HG02588 (cell line): ENCODE measurements at regions not wholly inside any gene's neighbourhood (a gene's known extent, or its start where the extent isn't known, plus 50 kb on each side); places are given as distances from the start of the nearest gene placed in this dataset.

ENCODE experiments used
- ATAC-seq: cut with Tn5 transposase; IDR thresholded peaks from one replicate; pipeline ENCODE4 v1.9.1; 2021; ENCODE audit warnings: mild to moderate bottlenecking, moderate library complexity; ENCODE audit not compliant: unreplicated experiment

DNA sequence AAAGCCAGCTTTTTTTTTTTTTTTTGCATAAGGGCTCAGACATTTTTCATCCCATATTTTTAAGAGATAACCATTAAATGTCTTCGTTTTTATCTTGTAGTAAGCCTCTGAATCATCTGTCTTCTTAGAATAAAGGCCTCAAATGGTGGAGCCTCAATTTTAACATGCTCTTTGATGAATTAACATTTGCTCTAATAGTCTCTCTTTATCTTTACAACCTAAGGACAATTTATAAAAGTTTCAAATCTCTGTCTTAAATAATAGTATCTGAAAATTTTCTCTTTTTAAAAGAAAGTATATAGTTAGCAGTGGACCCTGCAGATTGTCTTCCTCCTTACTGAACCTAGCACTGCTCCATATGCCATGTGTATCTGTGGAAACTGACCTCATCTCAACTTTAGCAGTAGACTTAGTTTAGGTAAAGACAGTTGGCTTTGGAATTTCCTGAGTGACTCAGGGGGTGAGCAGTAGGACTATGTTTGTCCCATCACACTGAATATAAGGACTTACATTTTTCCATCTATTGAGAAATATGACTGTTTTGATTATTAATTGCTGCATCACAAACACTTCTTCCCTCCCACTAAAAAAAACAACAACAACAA lies 1658.0 kb downstream of the STIM2 start:
- ATAC-seq = no peak

DNA sequence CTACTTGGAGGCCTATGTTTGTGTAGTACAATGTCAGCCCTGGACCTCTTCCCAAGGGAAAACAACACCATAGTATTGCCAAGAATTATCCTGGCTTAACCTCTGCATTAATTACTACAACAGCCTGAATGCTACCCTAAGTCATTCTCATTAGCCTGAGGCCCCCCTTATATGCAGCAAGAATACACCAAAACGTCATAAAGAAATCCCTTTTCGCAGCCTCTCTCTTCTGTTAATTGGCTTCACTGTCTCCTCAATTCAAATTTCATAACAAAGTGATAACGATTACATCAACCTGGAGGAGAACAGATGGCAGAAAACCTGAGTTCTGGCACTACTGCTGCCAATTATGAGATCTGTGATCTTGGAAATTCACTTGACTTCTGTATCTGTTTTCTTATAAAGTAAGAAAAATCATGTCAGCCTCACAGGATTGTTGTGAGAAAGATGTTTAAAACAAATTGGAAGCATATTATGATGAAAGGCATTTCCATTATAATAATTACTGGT lies 1663.1 kb downstream of the STIM2 start:
- ATAC-seq = no peak

DNA sequence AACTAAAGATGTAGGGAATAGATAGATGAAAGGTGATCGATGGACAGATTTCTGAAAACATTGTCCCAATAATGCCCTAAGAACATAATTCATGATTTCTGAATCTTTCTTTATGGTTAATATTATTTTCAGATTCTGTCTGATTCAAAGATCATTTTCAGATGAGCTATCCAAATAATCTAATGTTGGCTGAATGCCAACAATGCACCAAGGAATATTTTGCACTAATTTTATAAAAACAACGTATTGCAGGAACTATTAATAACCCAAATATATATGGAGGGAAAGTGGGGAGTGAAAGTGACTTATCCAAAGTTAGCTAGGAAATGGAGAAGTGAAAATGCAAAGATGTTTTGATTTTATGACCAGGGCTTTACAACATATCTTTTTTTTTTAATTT lies 1675.5 kb downstream of the STIM2 start:
- no peak for ATAC-seq

DNA sequence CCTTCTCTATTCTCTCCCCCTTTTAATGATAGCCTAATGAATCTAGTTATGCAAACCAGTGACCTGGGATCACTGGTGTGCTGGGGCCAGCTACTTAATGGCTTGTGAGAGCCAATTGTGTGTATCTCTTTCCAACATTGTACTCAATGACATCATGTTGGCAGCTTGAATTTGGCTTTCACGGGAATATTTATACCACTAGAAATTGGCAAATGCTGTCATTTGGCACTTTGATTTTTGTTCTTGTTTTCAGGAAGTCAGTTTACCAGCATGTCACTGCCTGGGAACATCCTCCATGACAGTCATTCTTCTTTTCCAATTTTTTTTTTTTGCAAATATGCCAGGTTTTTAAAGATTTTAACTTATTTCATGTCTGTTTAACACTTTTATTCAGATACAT lies 1685.3 kb downstream of the STIM2 start:
- ATAC-seq = no peak

DNA sequence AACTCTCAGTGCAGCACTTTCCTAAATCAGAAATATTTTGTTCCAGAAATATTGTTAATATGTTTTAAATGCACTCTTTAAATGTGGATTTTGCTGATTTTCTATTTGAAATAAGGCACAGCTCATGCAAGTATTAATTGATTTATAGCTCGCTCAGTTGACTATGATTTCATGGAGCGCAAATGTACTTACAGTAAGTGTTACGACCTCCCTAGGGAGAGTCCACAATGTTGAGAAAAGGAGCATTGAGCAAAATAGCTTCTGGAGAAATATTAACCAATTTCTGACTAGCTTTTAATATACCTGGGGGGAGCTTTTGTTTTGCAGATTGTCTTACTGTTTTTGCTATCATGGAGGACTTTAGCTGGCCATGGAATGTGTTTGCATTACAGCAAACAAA lies 1687.5 kb downstream of the STIM2 start:
- ATAC-seq = no peak

DNA sequence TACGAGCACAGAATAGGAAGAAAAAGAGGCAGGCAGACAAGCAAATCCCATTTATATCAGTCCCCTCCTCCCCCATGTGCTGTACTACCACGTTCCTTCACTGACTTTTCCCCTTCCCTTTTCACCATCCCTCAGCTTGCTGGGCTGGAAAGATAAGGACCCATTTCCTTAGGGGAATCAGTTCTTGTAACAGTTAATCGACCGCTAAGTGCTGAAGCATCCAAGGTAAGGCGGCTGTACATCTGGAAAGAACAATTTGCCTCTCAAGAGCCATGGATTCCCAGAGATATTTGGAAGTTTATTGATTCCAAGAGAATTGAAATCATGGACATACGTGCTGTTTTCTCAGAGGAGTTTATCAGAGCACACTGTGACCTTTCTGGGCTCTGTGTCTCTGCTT lies 1688.0 kb downstream of the STIM2 start:
- ATAC-seq = no peak

DNA sequence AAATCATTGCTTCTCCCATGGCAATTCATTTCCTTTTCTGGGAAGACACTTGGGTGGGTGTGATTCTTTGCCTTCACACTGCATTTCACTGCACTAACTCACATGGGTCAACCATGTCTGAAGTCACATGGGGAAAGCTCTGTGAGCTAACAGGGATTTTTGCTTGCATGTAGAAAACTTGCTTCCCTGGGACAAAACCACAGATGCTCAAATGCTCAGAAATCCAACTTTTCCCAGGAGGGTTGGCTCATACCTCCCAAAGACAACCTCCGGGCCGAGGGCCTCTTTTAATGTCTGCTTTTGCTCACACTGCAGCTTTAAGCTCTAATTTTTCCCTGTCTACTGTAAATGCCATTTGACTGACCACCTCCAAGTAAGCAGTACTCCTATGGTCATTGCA lies 1695.2 kb downstream of the STIM2 start:
- ATAC-seq = no peak

DNA sequence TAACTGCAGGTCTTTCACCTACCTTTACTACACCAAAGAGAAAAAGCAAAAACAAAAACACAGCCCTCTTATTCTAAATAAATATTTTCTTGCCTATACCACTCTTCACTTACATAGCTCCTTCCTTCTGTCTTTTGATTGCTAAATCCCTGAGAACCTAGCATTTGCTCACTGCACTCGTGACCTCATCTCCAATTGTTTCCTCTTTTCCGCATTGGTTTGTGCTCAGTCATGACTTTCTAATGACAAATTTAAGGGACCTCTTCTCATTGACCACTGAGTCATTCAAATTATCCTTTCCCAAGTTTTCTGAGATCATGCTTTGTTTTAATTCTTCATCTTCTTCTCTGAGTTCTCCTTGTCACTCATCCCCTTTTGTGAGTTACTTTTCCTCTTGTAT lies 1697.1 kb downstream of the STIM2 start:
- ATAC-seq = no peak

DNA sequence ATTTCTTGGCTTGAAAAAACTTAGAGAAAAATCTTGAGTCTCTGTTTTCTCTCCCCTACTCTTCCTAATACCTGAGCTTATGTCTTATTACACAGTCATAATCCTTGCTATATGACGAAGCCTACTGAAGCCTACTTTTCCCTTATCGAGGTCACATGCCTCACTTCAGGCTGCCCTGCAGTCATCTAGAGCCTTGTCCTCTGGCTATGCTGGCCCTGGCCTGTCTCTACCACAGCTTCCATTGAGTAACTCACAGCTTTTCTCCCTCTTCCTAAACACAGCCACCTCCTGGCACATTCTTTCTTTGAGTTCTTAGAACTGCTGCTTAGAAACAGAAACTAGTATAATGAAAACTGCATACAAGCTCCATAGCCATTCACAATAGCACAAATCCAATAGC lies 1698.3 kb downstream of the STIM2 start:
- no peak for ATAC-seq

DNA sequence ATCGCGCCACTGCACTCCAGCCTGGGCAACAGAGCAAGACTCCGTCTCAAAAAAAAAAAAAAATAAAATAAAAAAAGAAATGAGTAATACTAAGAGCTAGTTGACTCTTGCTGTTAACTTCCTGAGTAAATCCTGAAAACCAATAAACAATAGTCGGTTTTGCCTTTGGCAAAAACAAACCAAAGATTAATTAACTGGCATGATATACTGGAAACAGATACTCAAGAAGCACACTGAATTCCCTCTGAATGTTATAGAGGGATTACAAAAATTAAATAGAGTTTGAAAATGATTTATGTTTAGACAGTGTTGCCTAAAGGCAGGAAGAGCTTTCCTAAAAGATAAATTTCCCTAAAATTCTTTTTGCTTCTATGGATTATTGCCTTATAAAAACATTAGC lies 1702.3 kb downstream of the STIM2 start:
- ATAC-seq = no peak

DNA sequence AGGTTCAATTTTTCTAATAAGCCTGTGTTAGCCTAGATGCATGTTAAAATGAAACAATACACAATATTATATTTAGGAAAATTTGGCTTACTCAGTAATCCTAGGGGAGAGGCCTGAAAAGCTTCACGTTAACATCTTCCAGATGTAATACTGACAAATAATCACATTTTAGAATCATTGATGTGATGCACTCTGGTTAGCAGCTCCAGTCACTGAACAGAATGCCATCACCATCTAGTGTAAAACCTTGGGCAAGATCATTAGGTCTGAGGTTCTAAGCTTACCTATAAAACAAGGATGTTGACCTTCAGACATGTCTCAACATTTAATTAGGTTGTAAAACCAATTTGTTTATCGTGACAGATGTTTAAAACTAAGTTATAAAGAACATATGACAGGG lies 1704.8 kb downstream of the STIM2 start:
- no peak for ATAC-seq

DNA sequence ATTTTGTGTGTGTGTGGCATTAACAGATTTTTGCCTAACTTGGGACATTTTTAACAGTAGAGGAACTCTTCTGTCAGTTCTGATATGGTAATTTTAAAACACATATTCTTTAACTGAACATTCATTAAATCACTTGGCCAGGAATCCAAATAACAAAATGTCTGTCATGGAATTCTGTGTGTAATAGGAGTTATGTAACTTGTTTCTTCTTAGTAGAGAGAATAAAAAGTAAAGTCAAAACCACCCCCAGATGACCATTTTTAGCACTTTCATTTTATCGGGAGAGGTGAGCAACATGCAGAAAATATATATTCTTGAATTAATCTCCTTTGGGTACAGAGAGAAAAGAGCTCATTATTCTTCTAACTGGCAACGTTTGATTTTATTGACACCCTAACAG lies 1740.3 kb downstream of the STIM2 start:
- ATAC-seq = no peak

DNA sequence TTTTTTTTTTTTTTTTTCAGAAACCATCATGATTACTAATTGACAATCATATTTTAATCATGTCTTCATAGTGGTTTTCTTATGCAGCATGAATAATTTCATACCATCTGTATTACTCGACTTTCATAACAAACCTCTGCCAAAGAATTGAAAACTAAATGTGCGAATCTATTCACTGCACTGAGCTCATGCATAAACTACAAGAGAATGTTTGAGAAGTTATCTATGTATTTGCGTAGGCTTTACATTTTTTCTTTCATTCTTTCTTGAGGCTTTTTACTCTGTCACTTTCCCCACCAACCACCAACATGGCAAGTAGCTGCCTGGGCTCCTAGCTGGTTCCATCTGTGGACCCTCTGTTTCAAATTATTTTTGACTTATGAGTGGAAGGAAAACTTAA lies 1761.0 kb downstream of the STIM2 start:
- no peak for ATAC-seq

DNA sequence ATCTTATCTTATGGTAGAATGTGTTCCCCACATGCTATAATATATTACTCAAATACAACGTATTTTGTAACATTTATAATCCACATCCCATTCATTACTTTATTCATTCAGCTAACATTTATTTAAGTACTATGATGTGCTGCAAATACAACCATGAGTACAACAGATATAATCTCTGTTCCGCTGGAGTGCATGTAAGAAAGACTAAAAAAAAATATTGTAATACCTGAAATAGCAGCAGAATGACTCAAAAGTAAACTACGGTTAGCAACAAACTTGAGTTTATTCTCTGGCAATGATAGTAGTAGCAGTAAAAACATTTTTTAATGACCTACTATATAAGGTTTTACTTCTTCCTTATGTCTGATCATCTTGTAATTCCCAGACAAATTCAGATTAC lies 1776.3 kb downstream of the STIM2 start:
- no peak for ATAC-seq

DNA sequence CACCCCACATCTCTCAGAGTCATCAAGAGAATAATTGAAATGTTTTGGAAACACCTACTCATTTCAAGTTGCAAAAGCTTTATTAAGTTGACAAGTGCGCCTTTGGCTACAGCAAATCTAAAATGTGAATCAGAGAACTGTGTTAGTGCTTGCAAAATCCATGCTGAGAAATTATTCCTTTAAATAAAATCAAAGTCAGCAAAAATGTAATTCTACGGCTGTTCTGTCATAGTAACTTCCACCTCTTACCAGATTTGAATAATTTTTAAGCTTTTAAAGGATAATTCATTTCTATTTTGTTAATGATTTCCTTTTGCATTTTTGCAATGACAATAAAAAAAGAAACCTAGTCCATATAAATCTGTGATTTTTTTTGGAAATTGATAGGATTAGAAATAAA lies 1779.1 kb downstream of the STIM2 start:
- ATAC-seq = no peak

DNA sequence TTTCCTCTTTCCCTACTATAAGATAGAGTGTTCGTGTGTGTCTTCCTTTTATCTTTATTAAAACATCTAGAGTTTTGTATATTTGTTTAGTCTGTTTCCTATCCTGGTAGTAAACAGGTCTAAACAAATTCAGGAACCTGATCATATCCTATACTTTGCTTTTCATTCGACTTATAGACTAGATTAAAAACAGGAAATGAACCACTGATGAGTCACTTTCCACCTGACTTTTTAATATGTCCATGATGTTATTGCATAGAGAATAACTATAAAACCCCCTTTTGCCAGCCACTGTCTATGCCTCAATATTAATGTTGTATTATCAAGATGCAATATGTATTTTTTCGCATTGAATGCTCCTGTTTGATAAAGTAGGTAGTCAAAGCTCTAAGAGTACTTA lies 1794.0 kb downstream of the STIM2 start:
- no peak for ATAC-seq

DNA sequence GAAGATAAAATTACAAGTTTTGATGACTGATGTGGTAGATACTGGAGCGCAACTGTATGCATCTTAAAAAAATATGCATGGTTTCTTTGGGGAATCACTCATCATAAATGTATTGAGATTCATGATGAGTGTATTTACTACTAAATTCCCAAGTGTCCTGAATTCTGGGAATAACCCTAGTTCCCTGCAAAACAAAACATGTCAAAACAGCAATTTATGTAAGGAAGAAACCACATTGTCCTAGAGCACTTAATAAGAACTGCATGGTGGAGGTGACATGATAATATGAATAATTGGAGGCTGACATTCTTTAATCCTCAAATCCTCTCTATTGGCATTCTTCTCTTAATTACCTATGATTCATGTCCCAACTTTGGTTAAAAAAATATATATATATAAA lies 1804.7 kb downstream of the STIM2 start:
- ATAC-seq = no peak

DNA sequence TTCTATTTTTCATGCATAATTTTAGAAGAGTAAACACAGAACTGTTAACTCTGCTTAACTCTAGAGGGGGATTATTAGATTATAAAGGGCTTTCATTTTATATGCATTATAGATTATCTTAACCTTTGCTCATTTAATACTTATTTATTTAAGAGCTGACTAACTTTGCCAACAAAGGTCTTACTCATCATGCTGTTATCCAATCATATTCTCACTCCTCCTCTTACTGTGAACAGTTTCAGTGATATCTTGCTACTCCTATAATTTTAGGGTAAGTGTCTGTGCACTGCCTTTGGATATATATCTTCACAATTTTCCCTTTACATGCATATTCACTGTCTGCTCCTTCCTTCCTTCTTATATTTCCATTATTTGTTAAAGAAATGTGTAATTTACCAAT lies 1814.9 kb downstream of the STIM2 start:
- ATAC-seq = no peak

DNA sequence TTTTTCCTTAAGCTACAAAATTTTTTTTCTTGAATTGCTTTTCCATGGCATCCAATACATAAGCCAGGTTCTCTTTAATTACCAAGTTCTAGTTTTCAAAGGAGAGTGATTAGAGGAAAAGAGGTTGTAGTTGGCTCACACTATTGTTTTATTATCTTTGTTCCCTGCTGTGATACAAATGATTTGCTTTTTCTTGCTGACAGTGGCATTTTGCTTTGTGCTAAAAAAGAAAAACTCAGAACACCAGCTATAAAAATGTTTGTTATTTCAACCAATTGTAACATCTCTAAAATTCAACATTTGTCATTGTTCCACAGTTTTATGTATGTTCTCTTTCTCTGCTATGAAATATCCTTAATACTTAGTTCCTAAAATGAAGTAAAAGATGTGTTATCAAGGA lies 1817.2 kb downstream of the STIM2 start:
- no peak for ATAC-seq

DNA sequence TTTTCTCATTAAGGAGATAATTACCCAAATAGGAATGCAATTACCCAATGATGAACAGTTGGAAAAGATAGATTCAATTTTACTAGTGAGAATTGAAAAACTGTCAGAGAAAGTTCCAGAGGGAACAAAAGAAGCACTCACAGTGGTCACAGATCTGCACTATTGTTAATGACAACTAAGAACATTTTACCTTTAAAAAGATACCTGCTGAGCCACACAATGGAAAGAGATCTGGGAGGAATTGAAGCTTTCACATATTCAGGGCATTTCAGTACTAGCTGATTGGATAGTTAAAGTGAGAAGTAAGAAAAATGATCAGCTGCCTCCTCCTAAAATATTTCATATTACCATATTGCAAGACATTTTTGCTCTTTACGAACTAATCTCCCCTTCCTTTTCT lies 1822.2 kb downstream of the STIM2 start:
- no peak for ATAC-seq

DNA sequence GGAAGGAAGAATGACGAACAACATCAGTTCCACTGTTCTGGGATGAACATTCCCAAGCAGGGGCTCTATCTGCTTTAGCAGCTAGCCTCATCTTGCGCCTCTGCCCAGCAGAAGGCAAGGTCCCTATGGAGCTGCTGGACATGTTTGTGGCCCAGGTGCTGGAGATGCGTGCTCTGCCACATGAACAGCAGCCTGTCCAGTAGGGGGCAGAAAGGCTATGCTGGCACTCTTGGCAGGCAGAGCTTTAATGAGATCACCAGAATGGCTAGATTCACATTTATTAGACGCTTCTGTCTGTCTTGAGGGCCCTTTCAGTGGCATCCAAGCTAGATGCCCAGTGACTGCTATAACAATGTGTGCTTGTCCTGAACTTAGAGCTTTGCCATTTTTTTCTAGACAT lies 1826.0 kb downstream of the STIM2 start:
- ATAC-seq = no peak

DNA sequence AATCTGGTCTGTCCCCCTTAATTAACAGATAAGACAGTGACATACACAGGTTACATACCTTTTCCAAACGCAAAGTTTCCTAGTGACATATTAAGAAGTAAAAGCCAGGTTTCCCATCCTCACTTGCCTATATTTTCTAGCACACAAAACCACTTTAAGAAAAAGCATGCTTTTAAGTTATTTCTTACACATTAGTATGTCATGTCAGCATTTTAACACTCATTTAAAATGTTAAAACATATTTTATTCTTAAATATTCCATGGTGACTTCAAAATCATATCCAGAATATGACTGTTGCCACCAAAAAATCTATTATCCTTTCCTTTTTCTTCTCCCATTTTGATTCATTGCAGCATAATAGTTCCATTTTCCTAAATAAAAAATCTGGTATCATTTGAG lies 1830.2 kb downstream of the STIM2 start:
- no peak for ATAC-seq

DNA sequence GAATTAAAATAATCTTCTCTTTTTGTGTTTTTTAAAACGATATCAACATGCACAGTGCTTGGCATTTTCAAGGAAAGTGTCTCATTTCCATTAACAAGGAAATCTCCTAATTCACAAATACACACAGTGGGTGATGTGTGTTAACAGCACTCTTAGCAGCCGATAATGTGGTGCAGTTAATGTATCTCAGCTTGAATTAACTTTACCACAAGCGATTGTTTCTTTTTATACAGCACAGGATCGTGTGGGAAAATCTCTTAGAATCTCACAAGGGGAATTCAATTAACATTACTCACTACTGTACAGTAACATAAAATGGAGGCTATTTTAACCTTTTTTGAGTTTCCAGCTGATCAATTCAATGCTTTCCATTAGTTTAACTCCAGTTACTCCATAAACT lies 1841.9 kb downstream of the STIM2 start:
- no peak for ATAC-seq

DNA sequence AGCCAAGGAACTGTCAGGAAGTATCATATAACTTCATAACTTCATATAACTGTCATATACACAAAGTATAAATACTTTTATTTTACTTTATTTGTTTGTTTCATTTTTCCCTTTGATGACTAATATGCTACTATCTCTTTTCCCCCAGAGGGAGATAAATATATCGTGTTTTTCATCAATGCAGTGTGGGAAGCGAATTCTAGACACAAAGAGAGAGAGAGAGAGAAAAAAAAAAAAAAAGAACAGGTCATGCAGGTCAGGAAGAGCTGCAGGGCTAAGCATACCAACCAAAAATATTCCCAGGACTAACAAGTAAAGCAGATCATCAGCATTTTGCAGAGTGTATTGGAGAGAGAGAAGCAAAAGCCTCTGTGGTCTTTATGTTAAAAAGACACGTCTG lies 1849.2 kb downstream of the STIM2 start:
- no peak for ATAC-seq
